GM12878 (cell line): ENCODE measurements at regions not wholly inside any gene's neighbourhood (a gene's known extent, or its start where the extent isn't known, plus 50 kb on each side); places are given as distances from the start of the nearest gene placed in this dataset.

ENCODE experiments used
- ASH2L ChIP-seq: fragments of 300-600, 200-600 bp; sonication (generic); IDR thresholded peaks from 2 replicates; pipeline ENCODE4 v1.6.1; 2017; ENCODE audit warnings: low read depth, mild to moderate bottlenecking, borderline replicate concordance
- CTCF ChIP-seq, 3 experiments: IDR thresholded peaks in 2 of 3; conservative IDR thresholded peaks in 1 of 3; 2 replicates each; pipeline ENCODE4 v1.5.1; 2011; ENCODE audit warnings: low read depth in 3 of 3, low read length in 3 of 3, mild to moderate bottlenecking in 3 of 3, control low read depth in 2 of 3, moderate library complexity in 2 of 3, inconsistent platforms in 1 of 3, mixed read lengths in 1 of 3; ENCODE audit not compliant: control insufficient read depth in 2 of 3, insufficient read depth in 1 of 3; ENCODE audit errors: extremely low read depth in 1 of 3
- EZH2 ChIP-seq: IDR thresholded peaks from 2 replicates; pipeline ENCODE4 v1.6.1; 2012; ENCODE audit warnings: low read depth, mild to moderate bottlenecking, control low read depth, inconsistent platforms, low read length, borderline replicate concordance; ENCODE audit not compliant: control insufficient read depth
- POLR2A ChIP-seq: IDR thresholded peaks from 2 replicates; pipeline ENCODE4 v1.6.1; 2011; ENCODE audit warnings: low read depth, mild to moderate bottlenecking, low read length
- PRDM15 ChIP-seq: fragments of 450-650 bp; formaldehyde crosslinking; IDR thresholded peaks from 2 replicates; pipeline ENCODE4 v1.4.0; 2020; ENCODE audit warnings: mild to moderate bottlenecking, moderate library complexity
- TF ChIP-seq, protein P1 (sequence below): fragments of 450-650 bp; IDR thresholded peaks from 2 replicates; pipeline ENCODE4 v1.6.1; 2017; ENCODE audit warnings: mild to moderate bottlenecking
- TF ChIP-seq, protein P2 (sequence below): IDR thresholded peaks from 2 replicates; pipeline ENCODE4 v1.6.1; 2011; ENCODE audit warnings: low read depth, low read length, improper control_type of control experiment, borderline replicate concordance

DNA sequence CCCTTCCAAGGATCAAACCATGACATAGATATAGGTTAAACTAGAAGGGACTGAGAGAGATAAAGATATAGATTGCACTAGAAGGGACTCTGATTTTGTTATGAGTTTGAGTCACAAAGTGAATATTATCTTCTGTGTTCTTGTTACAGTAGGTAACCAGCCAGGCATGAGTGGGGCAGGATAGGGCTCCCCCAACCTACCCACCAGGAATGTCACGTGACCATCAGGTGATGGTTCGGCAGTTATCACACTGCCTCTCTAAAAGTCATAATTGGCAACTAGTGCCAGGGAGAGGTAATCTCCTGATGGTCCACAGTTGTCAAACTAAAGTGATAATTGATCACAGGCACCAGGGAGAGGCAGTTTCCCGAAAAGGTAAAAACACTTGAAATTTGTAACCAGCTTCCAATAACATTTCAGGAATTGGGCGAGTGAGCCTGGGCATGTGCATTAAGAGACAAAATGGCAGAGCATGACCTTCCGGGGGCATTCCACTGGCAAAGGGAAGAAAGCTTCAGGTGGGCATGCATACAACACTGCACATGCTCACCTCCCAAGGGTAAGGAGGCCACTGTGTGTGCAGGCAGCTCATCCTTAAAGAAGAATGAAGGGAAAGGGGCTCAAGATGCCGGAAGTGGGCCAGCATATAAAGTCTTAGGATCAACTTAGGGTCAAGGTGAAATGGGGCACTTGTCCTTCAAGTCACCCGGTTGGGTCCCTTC, 533.6 kb upstream of the HTR2C start:
- TF ChIP-seq POLR2A (no peak), CTCF (IDR thresholded peaks at IDR 0.05 in 2 of 3, conservative IDR thresholded peaks at IDR 0.05 in 1 of 3; ENCODE audit: control insufficient read depth in 2 of 3, extremely low read depth in 1 of 3, insufficient read depth in 1 of 3, low read depth in 3 of 3, low read length in 3 of 3) (no peak), PRDM15 (CRISPR knock-in tag) (no peak), EZH2 (no peak), ASH2L (no peak)
- TF ChIP-seq, protein P1, sequence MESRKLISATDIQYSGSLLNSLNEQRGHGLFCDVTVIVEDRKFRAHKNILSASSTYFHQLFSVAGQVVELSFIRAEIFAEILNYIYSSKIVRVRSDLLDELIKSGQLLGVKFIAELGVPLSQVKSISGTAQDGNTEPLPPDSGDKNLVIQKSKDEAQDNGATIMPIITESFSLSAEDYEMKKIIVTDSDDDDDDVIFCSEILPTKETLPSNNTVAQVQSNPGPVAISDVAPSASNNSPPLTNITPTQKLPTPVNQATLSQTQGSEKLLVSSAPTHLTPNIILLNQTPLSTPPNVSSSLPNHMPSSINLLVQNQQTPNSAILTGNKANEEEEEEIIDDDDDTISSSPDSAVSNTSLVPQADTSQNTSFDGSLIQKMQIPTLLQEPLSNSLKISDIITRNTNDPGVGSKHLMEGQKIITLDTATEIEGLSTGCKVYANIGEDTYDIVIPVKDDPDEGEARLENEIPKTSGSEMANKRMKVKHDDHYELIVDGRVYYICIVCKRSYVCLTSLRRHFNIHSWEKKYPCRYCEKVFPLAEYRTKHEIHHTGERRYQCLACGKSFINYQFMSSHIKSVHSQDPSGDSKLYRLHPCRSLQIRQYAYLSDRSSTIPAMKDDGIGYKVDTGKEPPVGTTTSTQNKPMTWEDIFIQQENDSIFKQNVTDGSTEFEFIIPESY = no peak
- TF ChIP-seq, protein P2, sequence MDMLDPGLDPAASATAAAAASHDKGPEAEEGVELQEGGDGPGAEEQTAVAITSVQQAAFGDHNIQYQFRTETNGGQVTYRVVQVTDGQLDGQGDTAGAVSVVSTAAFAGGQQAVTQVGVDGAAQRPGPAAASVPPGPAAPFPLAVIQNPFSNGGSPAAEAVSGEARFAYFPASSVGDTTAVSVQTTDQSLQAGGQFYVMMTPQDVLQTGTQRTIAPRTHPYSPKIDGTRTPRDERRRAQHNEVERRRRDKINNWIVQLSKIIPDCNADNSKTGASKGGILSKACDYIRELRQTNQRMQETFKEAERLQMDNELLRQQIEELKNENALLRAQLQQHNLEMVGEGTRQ = no peak
